SK-N-MC (cell line): ENCODE measurements at regions not wholly inside any gene's neighbourhood (a gene's known extent, or its start where the extent isn't known, plus 50 kb on each side); places are given as distances from the start of the nearest gene placed in this dataset.
A peak's percentile ranks its signal among the peaks of the same experiment; 100 is the strongest.
"Not testable (repeated sequence)": the region's sequence is repeated elsewhere in the genome, so short reads cannot be mapped to it uniquely, and the experiment has no call there.

Experiments
- DNase-seq: peaks from one replicate; pipeline ENCODE4 v3.0.0-alpha.2; 2011; ENCODE audit warnings: low read depth, low spot score
- H3K27ac ChIP-seq: fragments of 200-600 bp; sonication (generic); 2 replicates; pipeline ENCODE4 v1.5.1; 2016; ENCODE audit warnings: mixed run types
- H3K36me3 ChIP-seq: fragments of 200-600 bp; sonication (generic); 2 replicates; pipeline ENCODE4 v1.6.1; 2017; ENCODE audit warnings: antibody characterized with exemption, low read length, mixed read lengths; ENCODE audit not compliant: insufficient read depth
- H3K4me3 ChIP-seq: fragments of 200-600 bp; sonication (generic); 2 replicates; pipeline ENCODE4 v1.5.1; 2016
- H3K9ac ChIP-seq: fragments of 200-600 bp; sonication (generic); 2 replicates; pipeline ENCODE4 v1.8.0; 2017; ENCODE audit warnings: mixed run types, mixed read lengths; ENCODE audit not compliant: insufficient read length
- H3K9me3 ChIP-seq: fragments of 200-600 bp; sonication (generic); 2 replicates; pipeline ENCODE4 v1.6.1; 2017; ENCODE audit warnings: low read depth, mild to moderate bottlenecking, antibody characterized with exemption, low read length, moderate library complexity, mixed read lengths
- EZH2 ChIP-seq: fragments of 200-600 bp; sonication (generic); IDR thresholded peaks from one replicate; pipeline ENCODE4 v1.6.1; 2017; ENCODE audit warnings: antibody characterized with exemption
- FOXP2 ChIP-seq: optimal IDR thresholded peaks from 2 replicates; pipeline ENCODE3; 2011; ENCODE audit warnings: mild to moderate bottlenecking, moderate library complexity; ENCODE audit not compliant: insufficient read depth; ENCODE audit errors: extremely low read length, control extremely low read depth
- POLR2AphosphoS5 ChIP-seq: IDR thresholded peaks from 2 replicates; pipeline ENCODE4 v1.6.1; 2012; ENCODE audit warnings: mild to moderate bottlenecking, low read depth, low read length, borderline replicate concordance

GRCh38 chr6:168189200-168190013 is 110.4 kb upstream of the FRMD1 start:
- DNase-seq: no peak
- H3K27ac ChIP-seq: no peak overlapping the region
- H3K9me3 ChIP-seq: no peaks in the 10 kb centered on the region
- no peak overlapping the region for H3K4me3 ChIP-seq
- TF ChIP-seq EZH2: no peak
- no peak for TF ChIP-seq FOXP2
- H3K9ac ChIP-seq: no peak overlapping the region
- no peaks in the 10 kb centered on the region for H3K36me3 ChIP-seq

- Histone ChIP-seq H3K36me3 (no peaks in the 10 kb centered on the region), H3K4me3 (no peak overlapping the region), H3K9ac (no peak overlapping the region), H3K9me3 (no peaks in the 10 kb centered on the region), H3K27ac (no peak overlapping the region)
- DNase-seq: no peak
- TF ChIP-seq EZH2 (no peak), FOXP2 (no peak)
Measured at GRCh38 chr6:168188369-168189199, 109.6 kb upstream of the FRMD1 start.

DNA sequence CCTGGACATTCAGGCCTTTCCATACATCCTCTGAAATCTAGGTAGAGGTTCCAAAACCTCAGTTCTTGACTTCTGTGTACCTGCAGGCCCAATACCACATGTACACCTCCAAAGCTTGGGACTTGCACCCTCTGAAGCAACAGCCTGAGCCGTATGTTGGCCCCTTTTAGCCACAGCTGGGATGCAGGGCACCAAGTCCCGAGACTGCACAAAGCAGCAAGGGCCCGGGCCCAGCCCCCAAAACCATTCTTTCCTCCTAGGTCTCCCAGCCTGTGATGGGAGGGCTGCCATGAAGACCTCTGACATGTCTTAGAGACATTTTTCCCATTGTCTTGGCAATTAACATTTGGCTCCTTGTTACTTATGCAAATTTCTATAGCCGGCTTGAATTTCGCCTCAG is 107.4 kb upstream of the FRMD1 start:
- TF ChIP-seq EZH2 (no peak), POLR2AphosphoS5 (no peak), FOXP2 (no peak)
- Histone ChIP-seq H3K36me3 (no peaks in the 10 kb centered on the region), H3K9ac (no peak overlapping the region), H3K4me3 (no peak overlapping the region), H3K27ac (no peak overlapping the region), H3K9me3 (no peaks in the 10 kb centered on the region)
- DNase-seq: no peak

GRCh38 chr6:168186018-168186417 is 107.0 kb upstream of the FRMD1 start:
- H3K27ac ChIP-seq, H3K9ac ChIP-seq, H3K9me3 ChIP-seq, H3K4me3 ChIP-seq, DNase-seq, H3K36me3 ChIP-seq: not testable (repeated sequence)

DNA sequence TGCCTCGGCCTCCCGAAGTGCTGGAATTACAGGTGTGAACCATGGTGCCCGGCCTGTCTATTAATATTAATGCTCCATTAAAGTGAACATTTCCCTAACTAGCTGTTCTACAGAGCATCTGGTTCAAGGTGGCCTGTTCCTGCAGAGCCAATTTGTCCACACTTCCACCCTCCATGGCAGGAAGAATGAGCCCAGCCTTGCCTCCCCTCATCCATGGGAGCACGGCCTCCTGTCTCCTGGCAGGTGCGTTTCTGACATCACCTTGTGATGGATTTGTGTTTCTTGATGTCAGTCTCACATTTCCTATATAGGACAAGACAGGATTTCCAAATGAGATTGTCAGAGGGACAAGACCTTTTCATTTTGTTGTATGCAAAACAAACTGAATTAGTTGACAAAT is 105.7 kb upstream of the FRMD1 start:
- TF ChIP-seq FOXP2 (no peak), POLR2AphosphoS5 (no peak), EZH2 (no peak)
- no peak for DNase-seq
- H3K9ac ChIP-seq: no peak overlapping the region
- H3K9me3 ChIP-seq: no peaks in the 10 kb centered on the region
- no peak overlapping the region for H3K4me3 ChIP-seq
- no peaks in the 10 kb centered on the region for H3K36me3 ChIP-seq
- H3K27ac ChIP-seq: no peak overlapping the region

- no peak overlapping the region for H3K9ac ChIP-seq
- no peak for DNase-seq
- H3K9me3 ChIP-seq: no peaks in the 10 kb centered on the region
- no peak overlapping the region for H3K4me3 ChIP-seq
- H3K36me3 ChIP-seq: no peaks in the 10 kb centered on the region
- no peak overlapping the region for H3K27ac ChIP-seq
- TF ChIP-seq FOXP2: no peak
- no peak for TF ChIP-seq EZH2
- no peak for TF ChIP-seq POLR2AphosphoS5
Measured at GRCh38 chr6:168183613-168183970, 104.6 kb upstream of the FRMD1 start.

DNA sequence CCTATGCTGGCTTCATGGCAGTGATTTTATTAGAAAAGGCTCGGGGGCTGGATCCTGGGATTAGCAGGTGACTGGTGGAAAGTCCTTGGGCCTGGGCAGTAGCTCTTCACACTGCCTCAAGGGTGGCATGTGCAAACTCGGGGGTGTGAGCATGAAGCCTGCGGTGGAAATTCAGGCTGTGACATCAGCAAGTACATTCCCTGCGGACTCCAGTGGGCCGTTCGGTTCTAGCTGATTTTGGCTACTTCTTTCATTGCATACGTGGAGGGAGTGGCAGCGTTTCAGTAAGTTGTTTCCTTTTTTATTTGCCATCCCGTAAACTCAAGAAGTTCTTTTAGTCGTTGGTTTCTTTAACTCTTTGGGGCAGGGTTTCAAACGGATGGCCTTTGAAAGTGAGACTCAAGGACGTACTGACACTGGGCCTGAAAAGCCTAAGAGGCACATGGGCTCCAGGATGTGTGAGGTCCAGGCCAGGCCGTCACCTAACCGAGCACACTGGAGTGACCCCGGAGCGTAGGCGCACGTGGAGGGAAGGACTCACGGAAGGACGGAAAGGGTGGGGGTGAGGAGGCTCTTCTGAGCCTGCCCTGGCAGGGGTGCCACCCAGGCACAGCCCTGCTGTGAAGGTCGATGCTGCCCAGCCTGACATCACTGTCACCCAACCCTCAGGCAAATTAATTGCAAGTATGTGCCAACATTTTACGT is 104.0 kb upstream of the FRMD1 start:
- H3K9ac ChIP-seq: no peak overlapping the region
- no peak overlapping the region for H3K4me3 ChIP-seq
- H3K36me3 ChIP-seq: no peaks in the 10 kb centered on the region
- peak overlapping the region; percentile 85; the same call in 1 of the 2 replicates for H3K27ac ChIP-seq
- H3K9me3 ChIP-seq: no peaks in the 10 kb centered on the region
- TF ChIP-seq POLR2AphosphoS5 (no peak), EZH2 (no peak), FOXP2 (no peak)
- DNase-seq: no peak

GRCh38 chr6:168182366-168182765 is 103.4 kb upstream of the FRMD1 start:
- no peaks in the 10 kb centered on the region for H3K36me3 ChIP-seq
- H3K27ac ChIP-seq: peak overlapping the region; percentile 85
- TF ChIP-seq EZH2 (no peak), POLR2AphosphoS5 (no peak), FOXP2 (no peak)
- H3K9ac ChIP-seq: peak overlapping the region; percentile 24
- H3K9me3 ChIP-seq: no peaks in the 10 kb centered on the region
- peak overlapping the region; percentile 23 for H3K4me3 ChIP-seq
- peak; percentile 44 for DNase-seq

DNA sequence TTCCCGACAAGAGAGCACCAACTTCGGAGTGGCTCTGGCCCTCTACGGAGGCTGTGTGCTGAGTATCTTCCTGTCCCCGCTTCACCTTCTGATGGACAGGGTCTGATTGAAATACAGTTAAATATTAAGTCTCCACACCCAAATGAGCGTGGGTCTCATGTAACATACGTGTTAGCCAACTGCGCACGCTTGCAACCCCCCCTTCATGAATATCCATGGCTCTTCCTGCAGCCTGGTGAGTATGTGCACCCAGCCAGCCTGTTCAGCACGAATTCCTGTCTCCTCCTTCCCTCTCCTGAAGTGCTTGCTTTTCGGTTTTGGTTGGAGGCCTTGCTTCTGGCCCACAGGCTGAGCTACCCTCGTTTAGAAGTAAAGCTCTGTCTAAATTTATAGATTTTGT is 102.9 kb upstream of the FRMD1 start:
- peak overlapping the region; percentile 23 for H3K4me3 ChIP-seq
- no peaks in the 10 kb centered on the region for H3K36me3 ChIP-seq
- TF ChIP-seq POLR2AphosphoS5 (no peak), EZH2 (no peak), FOXP2 (no peak)
- peak overlapping the region; percentile 24 for H3K9ac ChIP-seq
- no peak for DNase-seq
- H3K9me3 ChIP-seq: no peaks in the 10 kb centered on the region
- peak overlapping the region; percentile 85 for H3K27ac ChIP-seq
